VCaP (cell line): ENCODE measurements at regions not wholly inside any gene's neighbourhood (a gene's known extent, or its start where the extent isn't known, plus 50 kb on each side); places are given as distances from the start of the nearest gene placed in this dataset.
"Not testable (repeated sequence)": the region's sequence is repeated elsewhere in the genome, so short reads cannot be mapped to it uniquely, and the experiment has no call there.

Experiments
- H3K27ac ChIP-seq: fragments of 450-650 bp; 2 replicates; pipeline ENCODE4 v1.5.1; 2017
- TF ChIP-seq, protein P1 (sequence below): fragments of 450-650 bp; conservative IDR thresholded peaks from 2 replicates; pipeline ENCODE4 v1.5.1; 2017; ENCODE audit warnings: mild to moderate bottlenecking, moderate library complexity

DNA sequence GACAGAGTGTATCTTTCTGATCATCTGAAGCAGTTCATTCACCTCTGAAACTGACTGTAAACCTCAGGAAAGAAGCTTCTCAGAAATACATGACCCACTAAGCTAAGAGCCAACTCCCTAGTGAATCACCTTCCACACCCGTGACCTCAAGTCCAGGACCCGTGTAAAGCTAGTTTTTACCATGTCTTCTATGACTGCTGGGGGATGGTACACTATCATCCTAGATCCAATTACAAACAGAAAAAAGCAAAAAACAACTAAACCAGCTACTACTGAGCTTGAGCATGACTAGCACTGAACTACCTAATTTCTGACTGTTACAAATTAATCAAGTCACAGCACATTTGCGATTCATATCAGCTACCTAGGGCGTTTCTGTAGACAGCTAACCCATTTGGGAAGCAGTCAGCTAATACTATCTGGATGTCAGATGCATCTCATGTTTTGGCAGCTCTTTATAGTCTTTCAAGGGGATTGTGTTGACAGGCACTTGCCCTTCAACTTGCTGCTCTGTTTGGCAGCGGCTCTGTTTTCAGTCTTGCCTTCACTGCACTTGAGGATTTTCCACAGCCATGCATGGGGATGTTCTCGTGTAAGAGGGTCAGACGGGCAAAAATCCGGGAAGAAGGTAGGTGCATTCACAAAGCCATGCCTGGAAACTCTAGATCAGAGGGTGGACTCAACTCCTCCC lies 350.3 kb downstream of the ANAPC1 start:
- H3K27ac ChIP-seq, result not testable (repeated sequence)

DNA sequence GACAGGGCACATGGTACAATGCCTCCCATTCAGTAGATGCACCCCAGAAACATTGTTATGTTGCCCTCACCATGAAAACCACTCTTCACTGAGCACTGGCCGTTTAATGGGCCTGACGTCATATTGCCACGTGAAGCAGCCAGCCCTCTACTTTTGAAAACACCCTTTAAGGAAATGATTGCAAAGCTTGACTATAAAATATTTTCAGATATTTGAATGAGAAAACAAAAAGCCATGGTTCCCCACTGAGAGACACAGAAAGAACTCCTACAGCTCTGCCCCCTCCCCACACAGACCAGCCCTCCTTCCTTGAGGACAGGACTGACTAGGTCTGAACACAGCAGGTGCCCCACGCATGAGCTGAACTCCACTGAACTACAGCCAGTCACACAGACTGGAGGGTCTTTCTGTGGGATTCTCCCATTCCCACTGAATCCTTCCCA lies 349.1 kb downstream of the ANAPC1 start:
- peak overlapping the region; percentile 27 for H3K27ac ChIP-seq
- TF ChIP-seq, protein P1, sequence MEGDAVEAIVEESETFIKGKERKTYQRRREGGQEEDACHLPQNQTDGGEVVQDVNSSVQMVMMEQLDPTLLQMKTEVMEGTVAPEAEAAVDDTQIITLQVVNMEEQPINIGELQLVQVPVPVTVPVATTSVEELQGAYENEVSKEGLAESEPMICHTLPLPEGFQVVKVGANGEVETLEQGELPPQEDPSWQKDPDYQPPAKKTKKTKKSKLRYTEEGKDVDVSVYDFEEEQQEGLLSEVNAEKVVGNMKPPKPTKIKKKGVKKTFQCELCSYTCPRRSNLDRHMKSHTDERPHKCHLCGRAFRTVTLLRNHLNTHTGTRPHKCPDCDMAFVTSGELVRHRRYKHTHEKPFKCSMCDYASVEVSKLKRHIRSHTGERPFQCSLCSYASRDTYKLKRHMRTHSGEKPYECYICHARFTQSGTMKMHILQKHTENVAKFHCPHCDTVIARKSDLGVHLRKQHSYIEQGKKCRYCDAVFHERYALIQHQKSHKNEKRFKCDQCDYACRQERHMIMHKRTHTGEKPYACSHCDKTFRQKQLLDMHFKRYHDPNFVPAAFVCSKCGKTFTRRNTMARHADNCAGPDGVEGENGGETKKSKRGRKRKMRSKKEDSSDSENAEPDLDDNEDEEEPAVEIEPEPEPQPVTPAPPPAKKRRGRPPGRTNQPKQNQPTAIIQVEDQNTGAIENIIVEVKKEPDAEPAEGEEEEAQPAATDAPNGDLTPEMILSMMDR, result no peak

DNA sequence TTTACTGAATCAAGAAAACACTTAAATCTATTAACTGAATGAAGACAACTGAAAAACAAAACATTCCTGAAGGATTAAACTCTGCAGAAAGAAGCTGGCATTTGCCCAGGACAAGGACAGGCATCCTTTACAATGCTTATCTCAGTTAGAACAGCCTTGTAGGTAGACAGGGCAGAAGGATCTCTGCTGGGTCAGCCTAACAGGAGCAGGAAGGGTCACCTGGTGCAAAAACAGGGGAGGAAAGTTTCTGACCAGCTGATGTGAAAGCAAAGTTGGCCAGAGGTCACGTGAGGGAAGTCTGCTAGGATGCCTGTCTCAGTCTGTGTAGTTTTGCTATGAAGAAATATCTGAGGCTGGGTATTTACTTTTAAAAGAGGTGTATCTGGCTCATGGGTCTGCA lies 348.6 kb downstream of the ANAPC1 start:
- H3K27ac ChIP-seq, result peak overlapping the region; percentile 27
- TF ChIP-seq, protein P1, result no peak

DNA sequence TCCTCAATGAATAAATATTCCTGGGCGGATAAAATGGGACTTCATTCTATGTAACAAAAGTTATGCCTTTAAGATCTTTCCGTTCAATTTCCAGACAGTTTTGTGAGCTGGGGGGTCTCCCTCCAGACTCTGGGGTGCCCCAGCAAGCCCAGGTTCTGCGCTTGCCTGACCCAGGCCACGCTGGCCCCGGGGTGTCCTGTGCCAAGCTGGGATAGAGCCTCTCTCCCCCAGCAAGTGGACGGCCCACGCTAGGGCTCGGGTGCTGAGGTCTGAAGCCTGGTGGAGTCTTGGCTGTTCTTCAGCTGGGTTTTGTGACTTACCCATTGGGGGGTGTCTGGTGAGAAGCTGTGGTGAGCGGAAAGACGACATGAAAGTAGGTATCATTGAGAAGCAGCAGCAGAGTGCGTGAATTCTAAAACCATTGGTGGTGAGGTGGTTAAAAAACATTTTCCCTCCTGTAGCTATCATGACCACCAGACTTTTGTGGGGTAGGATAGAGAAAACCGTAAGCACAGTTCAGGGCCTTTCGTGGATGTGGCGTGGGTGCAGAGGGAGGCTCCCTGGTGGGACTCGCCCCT lies 346.8 kb downstream of the ANAPC1 start:
- TF ChIP-seq, protein P1, result no peak
- H3K27ac ChIP-seq, result no peak overlapping the region

DNA sequence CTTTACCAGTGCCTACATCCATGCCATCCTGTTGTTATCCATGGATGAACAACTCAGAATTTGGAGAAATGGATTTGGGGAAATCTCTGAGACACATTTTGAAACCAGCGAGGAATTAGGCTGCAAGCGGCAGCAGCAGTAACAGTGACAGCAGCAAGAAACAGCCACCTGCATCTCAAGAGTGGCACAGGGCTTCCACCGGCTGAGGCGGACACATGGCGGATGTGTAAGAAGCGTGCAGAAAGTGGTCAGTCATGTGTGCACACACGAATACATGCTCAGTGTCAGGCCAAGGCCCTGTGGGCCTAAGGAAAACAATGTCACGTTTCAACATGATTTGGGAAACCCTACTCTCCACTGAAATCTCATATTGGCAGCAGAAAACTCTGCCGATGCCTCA lies 344.0 kb downstream of the ANAPC1 start:
- H3K27ac ChIP-seq, result not testable (repeated sequence)

DNA sequence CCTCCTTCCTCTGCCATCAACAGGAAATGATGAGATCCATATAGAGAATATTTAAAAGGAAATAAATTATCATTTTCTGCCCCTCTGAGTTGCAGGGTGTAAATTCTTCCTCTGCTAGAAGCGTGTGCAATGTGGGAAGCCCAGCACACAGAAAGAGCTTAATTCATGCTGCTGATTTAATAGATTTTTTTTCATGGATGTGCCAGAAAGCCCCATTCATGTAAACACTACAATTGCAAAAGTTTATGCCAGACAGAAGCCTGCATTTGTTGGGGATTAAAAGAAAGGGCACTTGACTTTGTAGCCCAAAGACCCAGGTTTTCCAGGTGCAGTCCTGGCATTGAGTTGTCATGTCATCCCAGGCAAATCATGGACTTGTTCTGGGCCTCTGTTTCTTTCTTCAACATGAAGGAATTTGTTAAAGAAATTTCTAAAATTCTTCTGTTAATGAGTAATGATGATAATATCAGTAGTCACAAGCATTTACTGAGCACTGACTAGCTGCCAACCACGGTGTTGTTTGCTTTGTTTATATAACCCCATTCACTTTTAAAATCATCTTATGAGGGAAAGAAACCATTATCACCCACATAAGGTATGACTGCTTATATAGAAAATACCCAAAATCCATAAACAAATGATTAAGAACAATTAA lies 341.7 kb downstream of the ANAPC1 start:
- not testable (repeated sequence) for H3K27ac ChIP-seq

DNA sequence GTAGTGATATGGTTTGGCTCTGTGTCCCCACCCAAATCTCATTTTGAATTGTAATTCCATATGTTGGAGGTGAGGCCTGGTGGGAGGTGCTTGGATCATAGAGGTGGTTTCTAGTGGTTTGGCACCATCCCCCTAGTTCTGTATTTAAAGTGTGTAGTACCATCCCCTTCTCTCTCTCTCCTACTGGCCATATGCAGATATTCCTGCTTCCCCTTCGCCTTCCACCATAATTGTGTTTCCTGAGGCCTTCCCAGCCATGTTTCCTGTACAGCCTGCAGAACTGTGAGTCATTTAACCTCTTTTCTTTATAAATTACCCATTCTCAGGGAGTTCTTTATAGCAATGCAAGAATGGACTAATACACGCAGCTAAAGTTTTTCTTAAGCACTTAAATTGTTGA lies 340.0 kb downstream of the ANAPC1 start:
- not testable (repeated sequence) for H3K27ac ChIP-seq

DNA sequence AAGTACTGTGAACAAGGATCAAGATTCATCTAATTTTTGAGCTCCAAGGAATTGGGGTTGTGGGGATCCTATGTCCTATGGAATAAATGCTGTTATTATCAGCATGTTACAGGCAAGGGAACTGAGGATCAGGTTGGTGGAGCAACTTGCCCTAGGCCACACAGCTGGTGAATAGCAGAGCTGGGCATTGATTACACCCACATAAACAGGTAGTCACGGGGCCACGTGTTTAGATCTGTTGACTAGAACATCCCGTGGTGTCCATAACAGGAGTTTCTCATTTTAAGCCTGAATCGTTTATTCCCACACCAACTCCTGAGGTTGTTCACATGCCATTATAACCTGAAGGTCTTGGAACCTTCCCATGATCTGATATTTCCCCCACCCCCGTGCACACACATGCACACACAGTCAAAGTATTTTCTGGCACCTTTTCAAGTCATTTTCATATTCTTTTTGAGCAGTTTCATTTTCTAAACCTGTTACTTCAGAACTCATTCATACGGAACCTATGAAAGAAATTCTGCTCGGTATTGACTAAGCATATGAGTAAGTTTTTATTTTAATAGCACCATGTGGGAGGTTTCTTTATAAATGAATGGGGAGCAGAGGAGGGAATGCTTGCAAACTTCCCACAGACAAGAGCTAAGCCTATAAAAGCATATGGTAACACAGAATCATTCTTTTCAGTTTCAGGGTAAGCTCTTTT lies 338.1 kb downstream of the ANAPC1 start:
- H3K27ac ChIP-seq, result not testable (repeated sequence)

DNA sequence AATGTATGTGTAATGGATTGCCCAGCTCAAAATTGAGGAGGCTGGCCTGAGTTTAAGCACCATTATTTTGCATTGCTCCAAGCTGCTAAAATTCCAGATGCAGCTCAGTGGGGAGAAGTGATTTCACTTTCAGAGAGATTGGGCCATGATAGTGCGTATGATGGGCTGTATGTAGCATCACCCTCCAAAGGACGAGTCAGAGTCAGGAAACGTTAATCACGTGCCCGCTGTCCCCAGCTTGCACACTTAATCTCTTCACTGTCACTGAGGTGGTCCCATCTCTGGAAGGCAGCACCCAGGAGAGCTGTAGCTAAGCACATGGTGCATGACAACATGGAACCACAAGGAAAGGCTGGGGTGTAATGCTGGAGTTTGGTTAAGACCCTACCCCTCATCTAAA lies 337.4 kb downstream of the ANAPC1 start:
- not testable (repeated sequence) for H3K27ac ChIP-seq

DNA sequence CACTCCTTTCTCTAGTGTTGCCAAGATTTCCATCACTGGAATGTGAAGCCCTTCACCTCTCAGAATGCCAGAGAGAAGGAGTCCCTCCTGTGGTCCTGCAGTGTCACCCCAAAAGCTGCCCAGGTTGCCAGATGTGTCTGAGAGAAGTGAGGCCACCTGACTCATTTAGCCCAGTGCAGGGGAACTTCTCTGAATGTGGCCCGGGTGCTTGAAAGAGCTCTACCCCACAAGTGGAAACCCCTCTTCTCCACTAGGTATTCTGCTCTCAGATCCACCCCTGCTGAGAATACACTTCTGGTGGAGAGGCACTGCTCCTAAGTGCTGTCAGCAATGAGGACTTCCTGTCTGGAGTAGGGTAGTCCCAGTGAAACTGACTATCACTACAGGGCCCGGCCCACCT lies 334.8 kb downstream of the ANAPC1 start:
- H3K27ac ChIP-seq, result not testable (repeated sequence)

DNA sequence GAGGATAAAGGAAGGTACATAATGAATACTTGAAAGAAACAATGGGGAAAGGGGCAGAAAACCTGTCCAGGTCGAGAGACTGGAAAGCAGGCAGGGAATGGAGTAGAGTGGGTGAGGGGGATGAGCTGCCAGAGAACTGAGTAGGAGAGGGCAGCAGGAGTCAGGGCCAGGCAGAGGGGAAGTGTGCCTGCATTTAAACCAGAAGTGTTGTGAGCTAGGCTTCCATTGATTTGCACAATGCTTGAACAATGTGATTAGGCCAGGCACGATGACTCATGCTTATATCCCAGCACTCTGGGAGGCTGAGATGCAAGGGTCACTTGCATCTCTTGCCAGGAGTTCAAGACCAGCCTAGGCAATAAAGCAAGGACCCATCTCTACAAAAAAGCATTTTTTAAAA lies 332.6 kb downstream of the ANAPC1 start:
- not testable (repeated sequence) for H3K27ac ChIP-seq

DNA sequence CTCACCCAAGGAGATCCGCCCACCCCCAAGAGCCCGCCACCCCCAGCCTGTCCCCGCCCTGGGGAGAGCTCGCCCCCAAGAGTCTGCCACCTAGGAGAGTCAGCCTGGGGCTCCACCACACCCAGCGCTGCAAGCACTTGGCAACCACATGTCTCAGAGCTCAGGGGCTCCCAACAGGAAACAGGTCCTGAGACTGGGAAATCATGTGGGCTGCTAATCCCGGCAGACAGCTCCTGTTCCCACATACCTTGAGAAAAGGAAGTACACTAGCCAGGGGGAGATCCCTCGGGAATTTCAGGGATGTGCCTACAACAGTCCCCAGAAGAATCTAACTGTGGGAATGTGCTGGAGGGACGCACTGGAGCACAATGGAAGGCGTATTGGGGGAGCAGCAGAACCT lies 331.4 kb downstream of the ANAPC1 start:
- H3K27ac ChIP-seq, result not testable (repeated sequence)

DNA sequence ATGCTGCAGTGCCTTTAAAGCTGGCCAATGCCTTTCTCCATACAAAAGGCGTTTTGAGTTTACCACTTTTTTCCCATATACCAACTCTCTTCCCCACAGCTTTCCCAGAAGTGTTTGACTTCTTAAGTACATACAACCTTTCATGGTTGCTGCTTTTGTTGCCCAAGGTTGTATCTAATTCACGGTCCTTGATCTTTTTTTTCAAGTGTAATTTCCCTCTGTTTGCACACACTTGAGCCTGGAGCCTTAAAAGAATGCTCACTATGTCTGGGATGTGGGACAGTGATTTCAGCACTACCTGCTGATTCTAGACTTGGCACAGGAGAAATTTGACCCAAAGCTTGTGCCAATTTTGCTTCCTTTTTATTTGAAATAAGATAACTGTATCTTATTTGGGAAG lies 324.7 kb downstream of the ANAPC1 start:
- H3K27ac ChIP-seq, result not testable (repeated sequence)

DNA sequence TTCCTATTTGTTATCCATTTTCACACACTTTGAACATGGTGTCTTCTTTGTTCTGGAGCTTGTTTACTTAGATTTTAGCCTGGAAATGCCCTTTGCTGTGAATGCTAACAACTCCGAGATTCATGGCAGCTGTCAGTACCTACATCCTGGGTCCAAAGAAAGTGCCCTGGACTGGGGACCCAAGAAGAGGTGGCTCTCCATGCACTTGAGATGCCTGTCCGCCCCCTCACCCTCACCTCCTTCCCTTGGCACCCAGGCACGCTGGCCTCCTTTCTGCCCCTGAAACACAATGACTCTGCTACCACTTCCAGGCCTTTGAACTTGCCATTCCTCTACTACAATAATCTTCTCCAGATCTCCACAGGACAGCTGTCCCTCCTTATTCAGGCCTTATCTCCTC lies 324.2 kb downstream of the ANAPC1 start:
- H3K27ac ChIP-seq, result not testable (repeated sequence)

DNA sequence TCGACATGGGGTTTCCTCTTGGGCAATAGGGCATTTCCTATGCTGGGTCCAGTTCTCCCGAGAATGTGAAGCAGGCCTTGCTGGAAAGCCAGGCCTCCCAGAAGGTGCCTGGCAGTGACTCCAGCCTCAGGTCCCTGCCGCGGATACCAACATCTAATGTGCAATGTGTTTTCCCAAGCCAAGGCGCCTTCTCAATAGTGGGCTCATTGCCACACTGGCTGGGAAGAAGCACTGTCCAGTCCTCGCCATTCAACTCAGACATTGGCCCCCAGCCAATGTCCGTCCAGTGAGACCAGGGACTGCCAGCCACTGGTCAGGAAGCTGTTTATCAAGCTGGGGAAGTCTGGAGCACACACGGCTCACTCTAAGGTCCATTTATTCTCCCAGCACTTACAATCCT lies 317.9 kb downstream of the ANAPC1 start:
- not testable (repeated sequence) for H3K27ac ChIP-seq

DNA sequence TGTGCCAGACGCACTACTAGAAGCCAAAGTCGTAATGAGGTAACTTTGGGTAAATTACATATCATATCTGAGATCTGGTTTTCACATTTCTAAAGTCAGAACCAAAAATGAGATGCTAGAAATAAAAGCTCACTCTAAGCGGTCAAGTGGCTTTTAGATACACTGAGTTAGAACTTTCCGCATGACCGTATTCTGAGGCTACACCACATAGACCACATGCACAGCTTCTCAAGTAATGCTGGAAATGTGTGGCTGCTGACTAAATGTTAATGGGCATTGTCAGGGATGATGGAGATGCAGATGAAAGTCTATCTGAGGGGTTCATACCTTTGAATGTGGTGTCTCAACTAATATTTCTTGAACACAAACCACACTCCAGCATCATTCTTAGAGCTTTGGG lies 316.8 kb downstream of the ANAPC1 start:
- H3K27ac ChIP-seq, result not testable (repeated sequence)

DNA sequence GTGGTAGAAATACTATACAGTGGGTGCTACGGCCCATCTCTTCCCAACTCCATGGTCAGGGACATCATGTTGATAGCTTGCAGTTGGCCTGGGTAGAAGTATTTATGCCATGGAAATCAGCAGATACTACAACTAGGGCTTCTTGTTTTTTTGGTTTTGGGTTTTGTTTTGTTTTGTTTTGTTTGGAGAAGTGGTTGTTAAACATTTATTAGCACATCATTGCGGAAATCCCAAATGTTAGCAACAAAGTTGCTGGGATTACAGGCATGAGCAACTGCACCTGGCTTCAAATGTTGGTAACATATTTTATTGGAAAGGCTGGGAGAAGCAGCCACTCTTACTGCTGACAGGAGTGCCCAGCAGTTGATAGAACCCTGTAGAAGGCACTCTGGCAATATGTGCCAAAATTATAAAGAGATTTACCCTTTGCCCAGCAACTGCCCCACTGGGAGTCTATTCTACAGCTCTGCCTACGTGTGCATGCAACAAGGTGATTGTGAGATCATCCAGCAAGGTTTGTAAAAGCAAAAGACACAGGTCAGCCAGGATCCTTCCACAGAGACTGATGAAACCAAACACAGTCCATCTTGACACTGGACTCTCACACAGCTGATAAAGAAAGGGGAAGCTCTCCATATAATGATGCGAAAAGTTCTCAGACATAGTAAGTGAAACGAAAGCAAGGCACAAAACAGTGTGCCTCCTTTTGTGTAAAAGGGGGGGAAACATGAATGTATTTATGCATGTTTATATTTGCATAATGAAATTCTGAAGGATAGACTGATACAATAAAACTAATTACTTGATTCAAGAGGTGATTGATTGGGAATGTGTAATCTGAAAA lies 314.4 kb downstream of the ANAPC1 start:
- not testable (repeated sequence) for H3K27ac ChIP-seq
